ENCODE measurements at regions not wholly inside any gene's neighbourhood (a gene's known extent, or its start where the extent isn't known, plus 50 kb on each side); places are given as distances from the start of the nearest gene placed in this dataset.

DNA sequence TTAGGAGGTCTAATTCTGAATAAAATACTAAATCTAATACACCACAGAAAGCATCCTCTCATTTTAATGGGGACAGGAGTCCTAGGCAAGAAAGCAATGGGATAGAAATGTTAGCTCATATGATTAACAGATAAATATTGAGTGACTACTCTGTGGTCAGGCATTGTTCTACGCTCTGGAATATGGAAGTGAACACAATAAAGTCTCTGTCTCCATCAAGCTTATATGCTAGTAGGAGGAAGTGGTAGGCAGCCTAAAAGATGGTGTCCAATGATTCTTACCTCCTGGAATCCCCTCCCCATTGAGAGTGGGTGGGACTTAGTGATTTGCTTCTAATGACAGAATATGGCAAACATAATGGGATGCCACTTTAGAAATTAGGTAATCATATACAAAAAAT, 160.3 kb upstream of the PDGFD start:
- no peaks in the 10 kb centered on the region for H4K20me1 ChIP-seq (replicated peaks; ENCODE audit: control insufficient read depth, insufficient read depth, low read length)
- in situ Hi-C loops (cut with MboI), result no loop called here
- BruUV-seq (replicated peaks), result no TSS peak
- H3K9me1 ChIP-seq (ENCODE audit: control insufficient read depth, insufficient read depth, low read length), result no peaks in the 10 kb centered on the region
- no peaks in the 10 kb centered on the region for H3K9me3 ChIP-seq (replicated peaks; ENCODE audit: control insufficient read depth, insufficient read depth, low read depth, low read length)
- WGBS (ENCODE audit: insufficient coverage, low coverage, missing lambda C conversion rate), result 0% methylated on average over 1 of the region's 1 CpG
- no peak overlapping the region for H3K9ac ChIP-seq (ENCODE audit: insufficient read depth in 1 of 2, low read depth in 2 of 2, low read length in 2 of 2)
- FAIRE-seq, result no peak
- intact Hi-C loops (cut with micrococcal nuclease), result no loop called here
- no peak overlapping the region for H2AFZ ChIP-seq (ENCODE audit: low read depth, low read length)
- POLR2A ChIA-PET, result no interaction called here
- no peaks in the 10 kb centered on the region for H3K4me1 ChIP-seq (replicated peaks in 1 of 2; ENCODE audit: control insufficient read depth in 2 of 2, insufficient read depth in 2 of 2, low read length in 2 of 2)
- no peak for TF ChIP-seq KLF16 (IDR thresholded peaks at IDR 0.05)
- no peak for TF ChIP-seq LEF1 (IDR thresholded peaks at IDR 0.05)
- TF ChIP-seq POLR2AphosphoS2 (IDR thresholded peaks at IDR 0.05; ENCODE audit: low read length), result no peak
- no peak for TF ChIP-seq CCNT2 (IDR thresholded peaks at IDR 0.05; ENCODE audit: borderline replicate concordance, extremely low read depth, insufficient read length, low read depth, low read length)
- no peak for TF ChIP-seq TEAD1 (CRISPR knock-in tag; IDR thresholded peaks at IDR 0.05)
- no peak for TF ChIP-seq THAP12 (CRISPR knock-in tag; IDR thresholded peaks at IDR 0.05)
- TF ChIP-seq YBX1 (IDR thresholded peaks at IDR 0.05), result no peak
- TF ChIP-seq CBX2 (IDR thresholded peaks at IDR 0.05; ENCODE audit: insufficient read depth, low read length, poor library complexity, severe bottlenecking), result no peak
- no peak for TF ChIP-seq ZNF57 (CRISPR knock-in tag; IDR thresholded peaks at IDR 0.05)
- no peak for TF ChIP-seq TAL1 (IDR thresholded peaks at IDR 0.05)
- no peak for TF ChIP-seq EZH2 (IDR thresholded peaks at IDR 0.05; ENCODE audit: borderline replicate concordance, low read depth, low read length)
- no peak for TF ChIP-seq MTA3 (IDR thresholded peaks at IDR 0.05; ENCODE audit: borderline replicate concordance)
- TF ChIP-seq ZNF589 (CRISPR knock-in tag; IDR thresholded peaks at IDR 0.05; ENCODE audit: low read depth), result no peak
- no peak for TF ChIP-seq SMAD1 (IDR thresholded peaks at IDR 0.05; ENCODE audit: low read depth, low read length, partially characterized antibody)
- TF ChIP-seq SIX5 (IDR thresholded peaks at IDR 0.05; ENCODE audit: borderline replicate concordance in 1 of 2, insufficient read depth in 1 of 2, low read depth in 1 of 2, low read length in 2 of 2), result no peak
- TF ChIP-seq STAT5A (IDR thresholded peaks at IDR 0.05; ENCODE audit: borderline replicate concordance, low read length), result no peak
- no peak for TF ChIP-seq NR4A1 (CRISPR knock-in tag; IDR thresholded peaks at IDR 0.05)
- no peak for TF ChIP-seq NR4A1 (tag; IDR thresholded peaks at IDR 0.05)
- no peak for TF ChIP-seq STAT5B (CRISPR knock-in tag; IDR thresholded peaks at IDR 0.05)
- TF ChIP-seq, protein P1, sequence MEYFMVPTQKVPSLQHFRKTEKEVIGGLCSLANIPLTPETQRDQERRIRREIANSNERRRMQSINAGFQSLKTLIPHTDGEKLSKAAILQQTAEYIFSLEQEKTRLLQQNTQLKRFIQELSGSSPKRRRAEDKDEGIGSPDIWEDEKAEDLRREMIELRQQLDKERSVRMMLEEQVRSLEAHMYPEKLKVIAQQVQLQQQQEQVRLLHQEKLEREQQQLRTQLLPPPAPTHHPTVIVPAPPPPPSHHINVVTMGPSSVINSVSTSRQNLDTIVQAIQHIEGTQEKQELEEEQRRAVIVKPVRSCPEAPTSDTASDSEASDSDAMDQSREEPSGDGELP (CRISPR knock-in tag; IDR thresholded peaks at IDR 0.05; ENCODE audit: borderline replicate concordance), result no peak
- ATAC-seq, result no peak
- DNase-seq (ENCODE audit: extremely low read depth in 1 of 4, low spot score in 3 of 4), result no peak
- H3K4me2 ChIP-seq (ENCODE audit: insufficient read depth, low read length), result no peak overlapping the region
- no peaks in the 10 kb centered on the region for H3K36me3 ChIP-seq (ENCODE audit: control insufficient read depth, insufficient read depth, low read length)
- H3K79me2 ChIP-seq (ENCODE audit: control insufficient read depth, insufficient read depth, low read length), result no peaks in the 10 kb centered on the region
- H3K4me3 ChIP-seq, result no peak overlapping the region
- H3K27ac ChIP-seq (ENCODE audit: extremely low read depth, low read depth, low read length), result no peak overlapping the region
- H3K27me3 ChIP-seq (ENCODE audit: control insufficient read depth in 2 of 2, insufficient read depth in 2 of 2, low read length in 2 of 2), result no peaks in the 10 kb centered on the region
- CTCF ChIA-PET (ENCODE audit: low intra/inter-chr PET ratio), result no interaction called here

Measured in K562 (cell line).